Uterus (tissue), 2 donors: ENCODE measurements at regions not wholly inside any gene's neighbourhood (a gene's known extent, or its start where the extent isn't known, plus 50 kb on each side); places are given as distances from the start of the nearest gene placed in this dataset.

Experiments
- POLR2A ChIP-seq, 2 donors: fragments of 450-650 bp; IDR thresholded peaks; one replicate each; pipeline ENCODE4 v1.6.1; 2016; ENCODE audit warnings: antibody characterized with exemption in 2 of 2, mild to moderate bottlenecking in 1 of 2, moderate library complexity in 1 of 2
- TF ChIP-seq, protein P1 (sequence below), 4 experiments: fragments of 200-600 bp in 2 of 4; fragments of 450-650 bp in 2 of 4; sonication (generic) in 2 of 4; IDR thresholded peaks; one replicate each; pipeline ENCODE4 v1.5.1; 2016 to 2019; ENCODE audit warnings: antibody characterized with exemption in 4 of 4, mild to moderate bottlenecking in 2 of 4, moderate library complexity in 1 of 4

DNA sequence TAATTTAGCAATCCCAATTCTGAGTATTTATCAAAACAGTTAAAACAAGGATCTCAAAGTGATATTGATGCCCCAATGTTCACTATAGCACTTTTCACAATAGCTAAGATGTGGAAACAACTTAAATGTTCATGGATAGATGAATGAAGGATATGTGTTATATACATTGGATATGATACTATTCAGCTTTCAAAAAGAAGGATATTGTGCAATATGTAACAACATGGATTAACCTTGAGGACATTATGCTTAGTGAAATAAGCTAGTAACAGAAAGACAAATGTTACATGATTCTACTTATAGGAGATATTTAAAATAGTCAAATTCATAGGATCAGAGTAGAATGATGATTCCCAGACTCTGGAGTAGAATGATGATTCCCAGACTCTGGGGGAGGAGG is 78.0 kb downstream of the INSIG2 start:
- TF ChIP-seq, protein P1, sequence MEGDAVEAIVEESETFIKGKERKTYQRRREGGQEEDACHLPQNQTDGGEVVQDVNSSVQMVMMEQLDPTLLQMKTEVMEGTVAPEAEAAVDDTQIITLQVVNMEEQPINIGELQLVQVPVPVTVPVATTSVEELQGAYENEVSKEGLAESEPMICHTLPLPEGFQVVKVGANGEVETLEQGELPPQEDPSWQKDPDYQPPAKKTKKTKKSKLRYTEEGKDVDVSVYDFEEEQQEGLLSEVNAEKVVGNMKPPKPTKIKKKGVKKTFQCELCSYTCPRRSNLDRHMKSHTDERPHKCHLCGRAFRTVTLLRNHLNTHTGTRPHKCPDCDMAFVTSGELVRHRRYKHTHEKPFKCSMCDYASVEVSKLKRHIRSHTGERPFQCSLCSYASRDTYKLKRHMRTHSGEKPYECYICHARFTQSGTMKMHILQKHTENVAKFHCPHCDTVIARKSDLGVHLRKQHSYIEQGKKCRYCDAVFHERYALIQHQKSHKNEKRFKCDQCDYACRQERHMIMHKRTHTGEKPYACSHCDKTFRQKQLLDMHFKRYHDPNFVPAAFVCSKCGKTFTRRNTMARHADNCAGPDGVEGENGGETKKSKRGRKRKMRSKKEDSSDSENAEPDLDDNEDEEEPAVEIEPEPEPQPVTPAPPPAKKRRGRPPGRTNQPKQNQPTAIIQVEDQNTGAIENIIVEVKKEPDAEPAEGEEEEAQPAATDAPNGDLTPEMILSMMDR (IDR thresholded peaks at IDR 0.05), result no peak
- TF ChIP-seq POLR2A (IDR thresholded peaks at IDR 0.05), result no peak
